A549 (cell line): ENCODE measurements at regions not wholly inside any gene's neighbourhood (a gene's known extent, or its start where the extent isn't known, plus 50 kb on each side); places are given as distances from the start of the nearest gene placed in this dataset.

Experiments
- ATAC-seq, 2 experiments: fragments of 200-7000 bp in 1 of 2; fragments of >200 bp in 1 of 2; cut with Nextera tagmentation in 1 of 2; cut with Tn5 transposase in 1 of 2; 3 replicates each; pipeline versions ENCODE4 v1.8.0 to v1.9.1; 2018 to 2020; ENCODE audit warnings: mild to moderate bottlenecking in 1 of 2, moderate library complexity in 1 of 2
- CTCF ChIA-PET: fragments of 300-600 bp; sonication (Branson Sonifier 250); formaldehyde crosslinking; extraction: SDS; loops from one replicate; lab custom pipeline; 2021; ENCODE audit warnings: antibody characterized with exemption, inconsistent platforms; lab: Yijun Ruan, JAX
- POLR2A ChIA-PET: fragments of 350-600 bp; formaldehyde crosslinking; extraction: SDS; loops from one replicate; lab custom pipeline; 2021; ENCODE audit warnings: antibody characterized with exemption, inconsistent platforms; lab: Yijun Ruan, JAX
- DNase-seq, 2 experiments: peaks; one replicate each; pipeline versions ENCODE4 v3.0.0 to v3.0.0-alpha.2; 2011 to 2016; ENCODE audit warnings: low read depth in 1 of 2, low spot score in 1 of 2
- FAIRE-seq: peaks from 2 replicates; lab custom pipeline; 2011; peaks lifted over from hg19 to GRCh38; lab: Jason Lieb, UNC
- H3K27ac ChIP-seq, 2 experiments: fragments of >200 bp; sonication (Bioruptor Twin); formaldehyde crosslinking; 3 replicates each; pipeline ENCODE4 v1.5.1; 2016 to 2017
- H3K4me1 ChIP-seq: fragments of >200 bp; sonication (Bioruptor Twin); formaldehyde crosslinking; 3 replicates; pipeline ENCODE4 v1.6.1; 2016
- H3K4me2 ChIP-seq: fragments of >200 bp; sonication (Bioruptor Twin); formaldehyde crosslinking; 3 replicates; pipeline ENCODE4 v1.6.1; 2016
- H3K4me3 ChIP-seq: fragments of >200 bp; sonication (Bioruptor Twin); formaldehyde crosslinking; 3 replicates; pipeline ENCODE4 v1.5.1; 2016
- H3K9me3 ChIP-seq: fragments of >200 bp; sonication (Bioruptor Twin); formaldehyde crosslinking; 3 replicates; pipeline ENCODE4 v1.6.1; 2016
- BHLHE40 ChIP-seq: IDR thresholded peaks from 2 replicates; pipeline ENCODE4 v1.6.1; 2012; ENCODE audit warnings: low read depth, low read length, inconsistent platforms
- CBX2 ChIP-seq: fragments of 200-600 bp; sonication (generic); IDR thresholded peaks from 2 replicates; pipeline ENCODE4 v1.6.1; 2016; ENCODE audit warnings: low read depth, mild to moderate bottlenecking, borderline replicate concordance
- CBX8 ChIP-seq: fragments of 200-600 bp; sonication (generic); IDR thresholded peaks from 2 replicates; pipeline ENCODE4 v1.6.1; 2016
- CHD2 ChIP-seq: fragments of 150-350 bp; IDR thresholded peaks from 2 replicates; pipeline ENCODE4 v1.6.1; 2014; ENCODE audit warnings: low read length; ENCODE audit not compliant: partially characterized antibody
- FOSB ChIP-seq: fragments of 250-450 bp; sonication (Bioruptor Pico); IDR thresholded peaks from 2 replicates; pipeline ENCODE4 v1.5.0; 2020; ENCODE audit warnings: mild to moderate bottlenecking, moderate library complexity
- GATA3 ChIP-seq: IDR thresholded peaks from 2 replicates; pipeline ENCODE4 v1.6.1; 2012; ENCODE audit warnings: borderline replicate concordance
- HDAC2 ChIP-seq: fragments of 200-600 bp; sonication (generic); IDR thresholded peaks from 2 replicates; pipeline ENCODE4 v1.6.1; 2016
- HEYL ChIP-seq: fragments of 250-450 bp; sonication (Bioruptor Pico); IDR thresholded peaks from 2 replicates; pipeline ENCODE4 v1.8.0; 2021; ENCODE audit warnings: mild to moderate bottlenecking, moderate library complexity
- HOXB13 ChIP-seq: fragments of 250-450 bp; sonication (Bioruptor Pico); IDR thresholded peaks from 2 replicates; pipeline ENCODE4 v1.5.0; 2020; ENCODE audit warnings: low read depth, mild to moderate bottlenecking, moderate library complexity
- JUN ChIP-seq, 2 experiments: fragments of >200 bp; sonication (Bioruptor Twin); formaldehyde crosslinking; IDR thresholded peaks; 2 replicates in 1 of 2; 3 replicates in 1 of 2; pipeline ENCODE4 v1.6.1; 2016 to 2017
- KDM1A ChIP-seq: fragments of 200-600 bp; sonication (generic); IDR thresholded peaks from 2 replicates; pipeline ENCODE4 v1.6.1; 2016; ENCODE audit warnings: low read depth, mild to moderate bottlenecking
- MAFK ChIP-seq: fragments of 450-650 bp; IDR thresholded peaks from 2 replicates; pipeline ENCODE4 v1.6.1; 2014; ENCODE audit not compliant: partially characterized antibody
- MAZ ChIP-seq: fragments of 150-350 bp; IDR thresholded peaks from 2 replicates; pipeline ENCODE4 v1.6.1; 2014; ENCODE audit warnings: antibody characterized with exemption, low read depth, low read length, borderline replicate concordance
- NR3C1 ChIP-seq: fragments of >200 bp; sonication (Bioruptor Twin); formaldehyde crosslinking; IDR thresholded peaks from 3 replicates; pipeline ENCODE4 v1.6.1; 2017
- POLR2AphosphoS2 ChIP-seq: conservative IDR thresholded peaks from 2 replicates; pipeline ENCODE4 v1.6.1; 2012; ENCODE audit warnings: low read length, improper control_type of control experiment, inconsistent platforms
- RAD21 ChIP-seq, 2 experiments: fragments of >200 bp in 1 of 2; sonication (Bioruptor Twin) in 1 of 2; formaldehyde crosslinking in 1 of 2; IDR thresholded peaks in 1 of 2; conservative IDR thresholded peaks in 1 of 2; 2 replicates in 1 of 2; 3 replicates in 1 of 2; pipeline ENCODE4 v1.6.1; 2012 to 2018; ENCODE audit warnings: inconsistent platforms in 1 of 2
- RARB ChIP-seq: fragments of 250-450 bp; sonication (Bioruptor Pico); IDR thresholded peaks from 2 replicates; pipeline ENCODE4 v1.8.0; 2021; ENCODE audit warnings: mild to moderate bottlenecking, moderate library complexity
- TFCP2L1 ChIP-seq: fragments of 250-450 bp; sonication (Bioruptor Pico); IDR thresholded peaks from 2 replicates; pipeline ENCODE4 v1.5.0; 2021; ENCODE audit warnings: mild to moderate bottlenecking
- TP53 ChIP-seq: fragments of 250-450 bp; sonication (Bioruptor Pico); IDR thresholded peaks from 2 replicates; pipeline ENCODE4 v1.5.0; 2021; ENCODE audit warnings: mild to moderate bottlenecking, moderate library complexity
- ZC3H11A ChIP-seq: fragments of 450-650 bp; IDR thresholded peaks from 2 replicates; pipeline ENCODE4 v1.6.1; 2014; ENCODE audit warnings: antibody characterized with exemption, mild to moderate bottlenecking
- ZNF302 ChIP-seq: fragments of 250-450 bp; sonication (Bioruptor Pico); IDR thresholded peaks from 2 replicates; pipeline ENCODE4 v1.9.0; 2021; ENCODE audit warnings: inconsistent platforms, mild to moderate bottlenecking, moderate library complexity
- WGBS: methylation state at CpG from one replicate; pipeline ENCODE4 v1.1.6; 2017; ENCODE audit errors: missing lambda C conversion rate; 5-methylcytosine and 5-hydroxymethylcytosine counted together
- TF ChIP-seq, protein P1 (sequence below): fragments of 450-650 bp; IDR thresholded peaks from 2 replicates; pipeline ENCODE4 v1.6.1; 2014; ENCODE audit warnings: antibody characterized with exemption
- TF ChIP-seq, protein P2 (sequence below): fragments of 250-450 bp; sonication (Bioruptor Pico); IDR thresholded peaks from 2 replicates; pipeline ENCODE4 v1.5.0; 2020; ENCODE audit warnings: low read depth, mild to moderate bottlenecking, moderate library complexity
- TF ChIP-seq, protein P3 (sequence below): IDR thresholded peaks from 2 replicates; pipeline ENCODE4 v1.6.1; 2012; ENCODE audit warnings: low read depth, borderline replicate concordance
- TF ChIP-seq, protein P4 (sequence below): IDR thresholded peaks from 2 replicates; pipeline ENCODE4 v1.6.1; 2012
- TF ChIP-seq, protein P5 (sequence below): fragments of >200 bp; sonication (Bioruptor Twin); formaldehyde crosslinking; IDR thresholded peaks from 3 replicates; pipeline ENCODE4 v1.6.1; 2016

DNA sequence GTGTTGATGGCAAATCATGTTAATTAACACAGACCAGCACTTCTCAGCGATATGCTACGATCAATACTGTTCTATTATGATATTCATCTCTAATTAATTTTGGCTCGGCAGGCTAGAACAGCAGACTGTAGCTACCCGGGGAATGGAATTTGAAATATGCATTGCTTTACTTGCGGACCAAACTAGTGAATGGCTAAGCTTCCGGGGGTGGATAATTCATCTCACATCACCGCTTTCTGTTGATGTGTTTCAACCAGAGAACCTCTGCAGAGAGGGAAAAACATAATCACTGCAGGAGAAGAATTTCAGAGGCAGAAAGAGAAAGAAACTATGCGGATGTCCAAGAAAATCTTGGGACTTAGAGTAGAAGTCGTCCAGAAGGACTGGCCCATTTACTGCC, 490.9 kb downstream of the STK39 start:
- FAIRE-seq (no peak), ATAC-seq (no peak), DNase-seq (no peak)
- Histone ChIP-seq H3K4me1 (no peaks in the 10 kb centered on the region), H3K9me3 (no peaks in the 10 kb centered on the region), H3K4me3 (no peak overlapping the region), H3K4me2 (no peak overlapping the region), H3K27ac (no peak overlapping the region)
- 43% methylated on average over 9 of the region's 9 CpGs for WGBS
- TF ChIP-seq CBX2 (no peak), CBX8 (no peak), POLR2AphosphoS2 (no peak), MAFK (no peak), HDAC2 (no peak), TP53 (CRISPR knock-in tag) (no peak), NR3C1 (no peak), MAZ (no peak), BHLHE40 (no peak), RARB (no peak)
- TF ChIP-seq, protein P1, sequence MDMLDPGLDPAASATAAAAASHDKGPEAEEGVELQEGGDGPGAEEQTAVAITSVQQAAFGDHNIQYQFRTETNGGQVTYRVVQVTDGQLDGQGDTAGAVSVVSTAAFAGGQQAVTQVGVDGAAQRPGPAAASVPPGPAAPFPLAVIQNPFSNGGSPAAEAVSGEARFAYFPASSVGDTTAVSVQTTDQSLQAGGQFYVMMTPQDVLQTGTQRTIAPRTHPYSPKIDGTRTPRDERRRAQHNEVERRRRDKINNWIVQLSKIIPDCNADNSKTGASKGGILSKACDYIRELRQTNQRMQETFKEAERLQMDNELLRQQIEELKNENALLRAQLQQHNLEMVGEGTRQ, result no peak
- TF ChIP-seq, protein P2, sequence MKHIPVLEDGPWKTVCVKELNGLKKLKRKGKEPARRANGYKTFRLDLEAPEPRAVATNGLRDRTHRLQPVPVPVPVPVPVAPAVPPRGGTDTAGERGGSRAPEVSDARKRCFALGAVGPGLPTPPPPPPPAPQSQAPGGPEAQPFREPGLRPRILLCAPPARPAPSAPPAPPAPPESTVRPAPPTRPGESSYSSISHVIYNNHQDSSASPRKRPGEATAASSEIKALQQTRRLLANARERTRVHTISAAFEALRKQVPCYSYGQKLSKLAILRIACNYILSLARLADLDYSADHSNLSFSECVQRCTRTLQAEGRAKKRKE, result no peak
- CTCF ChIA-PET, result no interaction called here
- POLR2A ChIA-PET, result no interaction called here

DNA sequence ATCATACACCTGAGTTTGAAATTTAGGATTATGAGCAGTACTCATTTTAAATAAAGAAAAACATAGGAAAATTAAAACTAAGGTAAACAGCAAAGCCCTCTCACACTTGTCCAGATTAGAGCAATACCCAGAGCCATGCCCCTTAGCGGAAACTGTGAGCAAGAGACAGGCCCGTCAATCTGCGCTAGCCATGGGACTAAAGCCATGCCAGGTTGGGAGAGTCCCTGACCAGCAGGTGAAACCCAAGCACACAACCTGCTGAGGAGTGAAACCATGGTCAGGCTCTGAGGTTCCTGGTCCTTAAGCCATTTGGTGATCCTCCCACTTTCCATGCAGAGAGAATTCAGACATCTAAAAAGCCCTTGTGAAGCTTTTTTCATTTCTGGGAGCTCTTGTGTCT, 494.3 kb downstream of the STK39 start:
- Histone ChIP-seq H3K27ac (no peak overlapping the region), H3K4me3 (no peak overlapping the region), H3K4me2 (no peak overlapping the region), H3K4me1 (no peaks in the 10 kb centered on the region), H3K9me3 (no peaks in the 10 kb centered on the region)
- ChIA-PET POLR2A (no interaction called here), CTCF (no interaction called here)
- DNase-seq, result no peak
- FAIRE-seq, result no peak
- no peak for ATAC-seq
- TF ChIP-seq RARB (no peak), RAD21 (conservative IDR thresholded peaks at IDR 0.05 in 1 of 2, IDR thresholded peaks at IDR 0.05 in 1 of 2) (no peak), TP53 (CRISPR knock-in tag) (no peak), JUN (IDR thresholded peaks at IDR 0.05) (no peak), HOXB13 (CRISPR knock-in tag) (no peak), FOSB (CRISPR knock-in tag) (no peak), ZC3H11A (no peak), TFCP2L1 (no peak)
- TF ChIP-seq, protein P3, sequence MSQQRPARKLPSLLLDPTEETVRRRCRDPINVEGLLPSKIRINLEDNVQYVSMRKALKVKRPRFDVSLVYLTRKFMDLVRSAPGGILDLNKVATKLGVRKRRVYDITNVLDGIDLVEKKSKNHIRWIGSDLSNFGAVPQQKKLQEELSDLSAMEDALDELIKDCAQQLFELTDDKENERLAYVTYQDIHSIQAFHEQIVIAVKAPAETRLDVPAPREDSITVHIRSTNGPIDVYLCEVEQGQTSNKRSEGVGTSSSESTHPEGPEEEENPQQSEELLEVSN, result no peak
- TF ChIP-seq, protein P4, sequence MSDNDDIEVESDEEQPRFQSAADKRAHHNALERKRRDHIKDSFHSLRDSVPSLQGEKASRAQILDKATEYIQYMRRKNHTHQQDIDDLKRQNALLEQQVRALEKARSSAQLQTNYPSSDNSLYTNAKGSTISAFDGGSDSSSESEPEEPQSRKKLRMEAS, result no peak
- TF ChIP-seq, protein P5, sequence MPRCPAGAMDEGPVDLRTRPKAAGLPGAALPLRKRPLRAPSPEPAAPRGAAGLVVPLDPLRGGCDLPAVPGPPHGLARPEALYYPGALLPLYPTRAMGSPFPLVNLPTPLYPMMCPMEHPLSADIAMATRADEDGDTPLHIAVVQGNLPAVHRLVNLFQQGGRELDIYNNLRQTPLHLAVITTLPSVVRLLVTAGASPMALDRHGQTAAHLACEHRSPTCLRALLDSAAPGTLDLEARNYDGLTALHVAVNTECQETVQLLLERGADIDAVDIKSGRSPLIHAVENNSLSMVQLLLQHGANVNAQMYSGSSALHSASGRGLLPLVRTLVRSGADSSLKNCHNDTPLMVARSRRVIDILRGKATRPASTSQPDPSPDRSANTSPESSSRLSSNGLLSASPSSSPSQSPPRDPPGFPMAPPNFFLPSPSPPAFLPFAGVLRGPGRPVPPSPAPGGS, result no peak
- WGBS, result 96% methylated on average over 3 of the region's 3 CpGs

DNA sequence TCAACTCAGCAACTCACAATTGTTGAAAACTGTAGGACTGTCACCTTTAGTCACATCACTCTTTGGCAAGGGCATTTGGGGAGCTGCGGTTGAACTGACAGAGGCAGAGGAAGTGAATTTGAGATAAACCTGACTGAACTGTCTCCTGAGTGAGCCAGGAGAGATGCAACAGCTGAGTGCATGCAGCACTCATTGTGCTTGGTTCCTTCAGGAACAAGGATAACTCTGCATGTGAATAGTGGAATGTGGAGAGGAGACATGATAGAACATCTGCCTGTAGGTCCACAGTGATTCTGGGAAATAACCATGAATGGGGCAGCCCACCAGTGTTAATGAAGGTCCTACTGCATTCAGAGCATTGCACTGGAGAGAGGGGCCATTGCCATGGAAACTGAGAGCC, 494.7 kb downstream of the STK39 start:
- Histone ChIP-seq H3K4me1 (no peaks in the 10 kb centered on the region), H3K27ac (no peak overlapping the region), H3K4me2 (no peak overlapping the region), H3K4me3 (no peak overlapping the region), H3K9me3 (no peaks in the 10 kb centered on the region)
- ATAC-seq (no peak), FAIRE-seq (no peak)
- WGBS, result 10% methylated on average over 1 of the region's 1 CpG
- ChIA-PET POLR2A (no interaction called here), CTCF (no interaction called here)
- TF ChIP-seq GATA3 (no peak), HOXB13 (CRISPR knock-in tag) (no peak), RAD21 (conservative IDR thresholded peaks at IDR 0.05 in 1 of 2, IDR thresholded peaks at IDR 0.05 in 1 of 2) (no peak), CHD2 (no peak), JUN (IDR thresholded peaks at IDR 0.05) (no peak), ZNF302 (CRISPR knock-in tag) (no peak), HEYL (CRISPR knock-in tag) (no peak), MAFK (no peak), KDM1A (no peak), FOSB (CRISPR knock-in tag) (no peak)
- TF ChIP-seq, protein P5, result no peak
- TF ChIP-seq, all 56 proteins: peak for 0
- DNase-seq, result no peak
